ENCODE measurements at regions not wholly inside any gene's neighbourhood (a gene's known extent, or its start where the extent isn't known, plus 50 kb on each side); places are given as distances from the start of the nearest gene placed in this dataset.

DNA sequence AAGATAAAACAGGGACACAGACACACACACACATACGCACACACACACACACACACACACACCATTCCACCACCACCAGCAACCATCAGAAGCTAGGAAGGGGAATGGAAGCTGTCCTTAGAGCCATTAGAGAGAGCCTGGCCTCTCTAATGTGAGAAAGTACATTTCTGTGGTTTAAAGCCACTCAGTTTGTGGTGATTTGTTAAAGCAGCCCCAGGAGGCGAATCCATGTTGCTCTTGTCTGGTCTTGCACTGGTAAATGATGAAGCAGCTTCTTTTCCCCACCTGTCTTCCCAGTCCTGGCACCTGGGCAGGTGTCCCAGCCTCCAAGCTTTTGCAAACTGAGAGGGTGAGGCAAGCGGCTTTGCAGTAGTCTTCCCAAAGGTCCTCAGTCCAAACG is 118.9 kb upstream of the KL start:
- H3K36me3 Mint-ChIP-seq (ENCODE audit: low read depth), result no peaks in the 10 kb centered on the region
- peaks cover 5% of the 10 kb centered on the region for H3K27me3 Mint-ChIP-seq
- POLR2A ChIA-PET, result no interaction called here
- intact Hi-C loops (cut with DNase I, micrococcal nuclease), result no loop called here
- no peak overlapping the region for H3K4me3 Mint-ChIP-seq
- DNase-seq (no peak), ATAC-seq (no peak)
- H3K9me3 Mint-ChIP-seq (ENCODE audit: low read depth), result no peaks in the 10 kb centered on the region
- CTCF ChIA-PET, result interaction anchor here (0.6 to 1.4 kb wide), 2 partner anchors 9 to 31 kb away, joined by 3 to 4 read pairs; no protein-coding TSS in a partner anchor
- H3K4me1 Mint-ChIP-seq, result no peaks in the 10 kb centered on the region
- no peak overlapping the region for H3K27ac Mint-ChIP-seq

GRCh38 chr13:32902029-32902780 is 114.0 kb upstream of the KL start:
- H3K9me3 Mint-ChIP-seq (ENCODE audit: low read depth), result no peaks in the 10 kb centered on the region
- no peak overlapping the region for H3K4me3 Mint-ChIP-seq
- peaks cover 3% of the 10 kb centered on the region for H3K27me3 Mint-ChIP-seq
- intact Hi-C loops (cut with DNase I, micrococcal nuclease), result no loop called here
- H3K27ac Mint-ChIP-seq, result no peak overlapping the region
- DNase-seq (no peak), ATAC-seq (no peak)
- ChIA-PET POLR2A (no interaction called here), CTCF (no interaction called here)
- H3K4me1 Mint-ChIP-seq, result peaks cover 17% of the 10 kb centered on the region
- H3K36me3 Mint-ChIP-seq (ENCODE audit: low read depth), result no peaks in the 10 kb centered on the region

- no peaks in the 10 kb centered on the region for H3K36me3 Mint-ChIP-seq (ENCODE audit: low read depth)
- no peaks in the 10 kb centered on the region for H3K9me3 Mint-ChIP-seq (ENCODE audit: low read depth)
Observed at GRCh38 chr13:32902874-32903273, 113.3 kb upstream of the KL start.

GRCh38 chr13:32903720-32904119 is 112.5 kb upstream of the KL start:
- Mint-ChIP-seq H3K4me1 (peaks cover 17% of the 10 kb centered on the region), H3K36me3 (ENCODE audit: low read depth) (no peaks in the 10 kb centered on the region), H3K27me3 (peaks cover 3% of the 10 kb centered on the region), H3K9me3 (ENCODE audit: low read depth) (no peaks in the 10 kb centered on the region), H3K27ac (no peak overlapping the region), H3K4me3 (no peak overlapping the region)
- ATAC-seq (no peak), DNase-seq (no peak)
- ChIA-PET CTCF (interaction anchor here (0.9 kb wide), 1 partner anchor 26 kb away, joined by 3 read pairs; no protein-coding TSS in a partner anchor), POLR2A (no interaction called here)
- intact Hi-C loops (cut with DNase I, micrococcal nuclease), result loop anchor here in 1 of 2 experiments (2.0 kb wide), 2 partner anchors 63 to 167 kb away; no protein-coding TSS in a partner anchor

More at GRCh38 chr13:32902874-32903273, 113.3 kb upstream of the KL start:
- Mint-ChIP-seq H3K4me3 (no peak overlapping the region), H3K27ac (no peak overlapping the region), H3K27me3 (peaks cover 3% of the 10 kb centered on the region), H3K4me1 (peaks cover 17% of the 10 kb centered on the region)
- intact Hi-C loops (cut with DNase I, micrococcal nuclease), result no loop called here
- CTCF ChIA-PET, result no interaction called here
- ATAC-seq (no peak), DNase-seq (no peak)
- POLR2A ChIA-PET, result no interaction called here

DNA sequence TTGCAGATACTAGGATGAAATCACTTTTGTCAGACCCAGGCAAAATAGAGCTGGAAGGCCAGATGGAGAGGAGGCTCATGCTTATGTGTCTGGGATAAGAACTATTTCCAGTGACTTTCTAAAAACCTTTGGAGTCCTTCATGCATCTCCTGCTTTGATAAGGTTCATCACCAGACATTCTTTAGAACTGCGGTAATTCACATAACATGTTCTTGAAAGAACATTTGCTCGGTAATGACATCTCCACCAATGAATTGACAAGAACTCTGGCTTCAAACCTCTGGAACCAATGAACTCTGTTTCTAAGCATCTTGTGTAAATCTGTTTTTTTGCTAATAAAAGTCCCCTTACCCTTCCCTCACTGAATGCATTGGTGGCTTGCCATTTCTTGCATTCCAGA is 112.0 kb upstream of the KL start:
- ATAC-seq, result no peak
- H3K27me3 Mint-ChIP-seq, result peaks cover 4% of the 10 kb centered on the region
- intact Hi-C loops (cut with DNase I, micrococcal nuclease), result loop anchor here in 1 of 2 experiments (2.0 kb wide), 2 partner anchors 63 to 167 kb away; no protein-coding TSS in a partner anchor
- ChIA-PET CTCF (interaction anchor here (0.9 kb wide), 1 partner anchor 25 kb away, joined by 3 read pairs; no protein-coding TSS in a partner anchor), POLR2A (no interaction called here)
- H3K4me1 Mint-ChIP-seq, result peaks cover 17% of the 10 kb centered on the region
- no peak for DNase-seq
- no peaks in the 10 kb centered on the region for H3K9me3 Mint-ChIP-seq (ENCODE audit: low read depth)
- no peaks in the 10 kb centered on the region for H3K36me3 Mint-ChIP-seq (ENCODE audit: low read depth)
- no peak overlapping the region for H3K27ac Mint-ChIP-seq
- H3K4me3 Mint-ChIP-seq, result no peak overlapping the region

- no peaks in the 10 kb centered on the region for H3K36me3 Mint-ChIP-seq (ENCODE audit: low read depth)
- H3K9me3 Mint-ChIP-seq (ENCODE audit: low read depth), result no peaks in the 10 kb centered on the region
- peak overlapping the region; percentile 90 for H3K27ac Mint-ChIP-seq
- intact Hi-C loops (cut with DNase I, micrococcal nuclease), result loop anchor here in 1 of 2 experiments (1.0 to 5.0 kb wide), 6 partner anchors 12 to 637 kb away; no protein-coding TSS in a partner anchor
- H3K4me3 Mint-ChIP-seq, result peak overlapping the region; percentile 15
- ChIA-PET CTCF (no interaction called here), POLR2A (no interaction called here)
- peaks cover 4% of the 10 kb centered on the region for H3K27me3 Mint-ChIP-seq
- DNase-seq (peak; percentile 39), ATAC-seq (peak; percentile 95)
- H3K4me1 Mint-ChIP-seq, result peaks cover 17% of the 10 kb centered on the region
Observed at GRCh38 chr13:32905063-32905863, 111.0 kb upstream of the KL start.

DNA sequence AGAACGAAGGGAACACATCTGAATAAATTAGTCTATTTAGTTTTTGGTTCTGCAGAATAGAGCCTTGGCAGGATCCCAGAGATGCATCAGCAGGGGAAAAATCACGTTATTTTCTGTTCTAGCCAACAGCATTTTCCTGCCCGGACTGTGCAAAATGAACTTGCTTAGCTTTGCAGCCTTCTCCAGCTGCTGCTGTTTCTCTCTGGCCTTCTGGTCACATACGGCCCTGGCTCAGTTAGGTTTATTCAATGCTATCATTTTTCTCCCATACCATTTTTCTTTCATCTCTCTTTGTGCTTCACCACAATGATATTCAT is 110.4 kb upstream of the KL start:
- Mint-ChIP-seq H3K36me3 (ENCODE audit: low read depth) (no peaks in the 10 kb centered on the region), H3K27ac (no peak overlapping the region), H3K9me3 (ENCODE audit: low read depth) (no peaks in the 10 kb centered on the region), H3K4me1 (peaks cover 17% of the 10 kb centered on the region), H3K4me3 (no peak overlapping the region), H3K27me3 (peaks cover 4% of the 10 kb centered on the region)
- POLR2A ChIA-PET, result no interaction called here
- intact Hi-C loops (cut with DNase I, micrococcal nuclease), result loop anchor here in 1 of 2 experiments (1.0 to 5.0 kb wide), 6 partner anchors 11 to 636 kb away; no protein-coding TSS in a partner anchor
- ATAC-seq (no peak), DNase-seq (no peak)
- CTCF ChIA-PET, result interaction anchor here (0.8 kb wide), 1 partner anchor 320 kb away, joined by 3 read pairs; the partner anchor contains the start of gene PDS5B

DNA sequence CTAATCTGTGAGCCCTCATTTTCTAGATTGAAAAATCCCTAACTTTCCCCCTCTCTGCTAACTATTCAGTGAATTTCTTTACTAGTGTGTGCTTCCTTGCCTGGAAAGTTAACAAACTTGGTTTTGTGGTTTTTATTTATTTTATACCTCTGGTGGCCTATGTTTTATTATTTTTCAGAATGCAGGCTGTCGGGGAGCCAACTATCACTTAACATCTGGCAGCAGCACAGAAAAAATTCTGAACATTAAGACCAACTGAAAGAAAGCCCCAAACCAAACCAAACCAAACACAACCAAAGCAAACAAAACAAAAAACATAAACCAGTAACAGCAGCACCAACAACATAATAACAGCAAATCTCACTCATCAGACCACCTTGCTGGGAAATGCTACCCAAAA is 109.0 kb upstream of the KL start:
- peak overlapping the region; percentile 18 for H3K27ac Mint-ChIP-seq
- no peaks in the 10 kb centered on the region for H3K36me3 Mint-ChIP-seq (ENCODE audit: low read depth)
- ChIA-PET CTCF (no interaction called here), POLR2A (no interaction called here)
- H3K9me3 Mint-ChIP-seq (ENCODE audit: low read depth), result no peaks in the 10 kb centered on the region
- intact Hi-C loops (cut with DNase I, micrococcal nuclease), result loop anchor here in 1 of 2 experiments (5.0 kb wide), 1 partner anchor 125 kb away; no protein-coding TSS in a partner anchor
- ATAC-seq, result no peak
- peaks cover 4% of the 10 kb centered on the region for H3K27me3 Mint-ChIP-seq
- DNase-seq, result no peak
- peaks cover 17% of the 10 kb centered on the region for H3K4me1 Mint-ChIP-seq
- H3K4me3 Mint-ChIP-seq, result no peak overlapping the region

- Mint-ChIP-seq H3K9me3 (ENCODE audit: low read depth) (no peaks in the 10 kb centered on the region), H3K27me3 (peaks cover 5% of the 10 kb centered on the region), H3K4me1 (peaks cover 7% of the 10 kb centered on the region), H3K27ac (no peak overlapping the region), H3K4me3 (no peak overlapping the region), H3K36me3 (ENCODE audit: low read depth) (no peaks in the 10 kb centered on the region)
- no peak for DNase-seq
- POLR2A ChIA-PET, result no interaction called here
- intact Hi-C loops (cut with DNase I, micrococcal nuclease), result loop anchor here in 1 of 2 experiments (10.0 kb wide), 1 partner anchor 266 kb away; no protein-coding TSS in a partner anchor
- no peak for ATAC-seq
- CTCF ChIA-PET, result no interaction called here
Observed at GRCh38 chr13:32910530-32910929, 105.7 kb upstream of the KL start.

DNA sequence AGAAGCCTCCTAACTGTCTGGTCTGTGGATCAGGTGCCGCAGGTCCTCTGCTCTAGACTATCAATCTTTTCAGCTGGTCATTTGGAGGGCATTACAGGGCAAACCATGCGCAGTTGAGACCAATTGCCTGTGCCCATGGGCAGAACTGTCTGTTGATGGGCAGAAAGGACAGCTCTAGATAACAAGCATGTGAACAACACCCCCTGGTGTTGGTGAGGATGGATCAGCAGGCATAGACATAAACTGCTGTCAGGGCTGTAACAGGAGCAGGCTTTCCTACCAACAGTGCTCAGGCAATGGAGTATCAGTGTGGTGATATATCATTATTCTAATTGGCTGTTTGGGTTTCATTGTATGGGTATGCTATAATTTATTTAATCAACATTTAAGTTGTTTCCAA is 104.7 kb upstream of the KL start:
- ChIA-PET CTCF (interaction anchor here (0.8 to 1.1 kb wide), 2 partner anchors 11 to 330 kb away, joined by 3 read pairs; no protein-coding TSS in a partner anchor), POLR2A (no interaction called here)

DNA sequence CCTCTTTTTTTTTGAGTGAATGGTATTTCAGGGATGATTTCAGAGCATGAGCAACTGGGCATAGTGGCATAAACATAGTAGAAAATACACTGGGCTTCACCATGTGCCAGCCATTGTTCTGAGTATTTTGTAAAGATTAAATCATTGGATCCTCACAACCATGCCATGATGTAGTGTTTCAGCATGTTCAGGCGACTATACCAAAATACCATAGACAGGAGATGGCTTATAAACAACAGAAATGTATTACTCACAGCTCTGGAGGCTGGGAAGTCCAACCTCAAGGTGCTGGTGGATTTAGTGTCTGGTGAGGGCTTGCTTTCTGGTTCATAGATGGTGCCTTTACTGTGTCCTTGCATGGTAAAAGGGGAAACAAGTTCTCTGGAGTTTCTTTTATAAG is 101.5 kb upstream of the KL start:
- no peak overlapping the region for H3K27ac Mint-ChIP-seq
- peaks cover 3% of the 10 kb centered on the region for H3K36me3 Mint-ChIP-seq (ENCODE audit: low read depth)
- peaks cover 12% of the 10 kb centered on the region for H3K9me3 Mint-ChIP-seq (ENCODE audit: low read depth)
- intact Hi-C loops (cut with DNase I, micrococcal nuclease), result loop anchor here in 1 of 2 experiments (5.0 to 10.0 kb wide), 2 partner anchors 270 to 628 kb away; no protein-coding TSS in a partner anchor
- ATAC-seq (no peak), DNase-seq (no peak)
- H3K4me3 Mint-ChIP-seq, result no peak overlapping the region
- CTCF ChIA-PET, result no interaction called here
- H3K27me3 Mint-ChIP-seq, result peaks cover 7% of the 10 kb centered on the region
- POLR2A ChIA-PET, result no interaction called here
- peaks cover 18% of the 10 kb centered on the region for H3K4me1 Mint-ChIP-seq

More for the DNA sequence above, 104.7 kb upstream of the KL start:
- ATAC-seq (peak; percentile 91), DNase-seq (peak; percentile 46)
- Mint-ChIP-seq H3K4me3 (no peak overlapping the region), H3K27me3 (peaks cover 9% of the 10 kb centered on the region), H3K4me1 (peaks cover 3% of the 10 kb centered on the region), H3K9me3 (ENCODE audit: low read depth) (peaks cover 5% of the 10 kb centered on the region), H3K27ac (no peak overlapping the region), H3K36me3 (ENCODE audit: low read depth) (no peaks in the 10 kb centered on the region)
- intact Hi-C loops (cut with DNase I, micrococcal nuclease), result loop anchor here (1.0 to 10.0 kb wide), 2 partner anchors 267 to 325 kb away; partner anchors contain the start of gene PDS5B (in 2 of the 2)
